Transverse colon (tissue), 4 donors: ENCODE measurements at regions not wholly inside any gene's neighbourhood (a gene's known extent, or its start where the extent isn't known, plus 50 kb on each side); places are given as distances from the start of the nearest gene placed in this dataset.

Source experiments
- DNase-seq: peaks from one replicate; pipeline ENCODE4 v3.0.0-alpha.2; 2019
- H3K27ac ChIP-seq, 4 donors: fragments of 200-600 bp; sonication (generic); 2 replicates each; pipeline ENCODE4 v1.5.1; 2016 to 2018; ENCODE audit warnings: inconsistent platforms in 4 of 4
- H3K27me3 ChIP-seq: fragments of 200-600 bp; sonication (generic); 2 replicates; pipeline ENCODE4 v1.5.1; 2017; ENCODE audit warnings: inconsistent platforms
- H3K36me3 ChIP-seq, 4 donors: fragments of 200-600 bp; sonication (generic); 2 replicates each; pipeline ENCODE4 v1.5.1; 2017 to 2019; ENCODE audit warnings: inconsistent platforms in 4 of 4
- H3K4me1 ChIP-seq, 4 donors: fragments of 200-600 bp; sonication (generic); 2 replicates each; pipeline ENCODE4 v1.5.1; 2017 to 2020; ENCODE audit warnings: inconsistent platforms in 4 of 4
- H3K4me3 ChIP-seq, 4 donors: fragments of 200-600 bp; sonication (generic); 1 replicate in 1 of 4; 2 replicates in 3 of 4; pipeline versions ENCODE4 v1.5.1 to v1.6.1; 2017 to 2019; ENCODE audit warnings: inconsistent platforms in 4 of 4
- H3K9me3 ChIP-seq, 2 donors: fragments of 200-600 bp; sonication (generic); 2 replicates each; pipeline ENCODE4 v1.5.1; 2017 to 2019; ENCODE audit warnings: inconsistent platforms in 2 of 2
- CTCF ChIP-seq, 5 experiments: fragments of 200-600 bp in 3 of 5; fragments of 450-650 bp in 2 of 5; sonication (generic) in 3 of 5; IDR thresholded peaks; 1 replicate in 2 of 5; 2 replicates in 3 of 5; pipeline ENCODE4 v1.5.1; 2016 to 2017; ENCODE audit warnings: antibody characterized with exemption in 5 of 5, inconsistent platforms in 3 of 5, mild to moderate bottlenecking in 2 of 5, moderate library complexity in 1 of 5
- EP300 ChIP-seq: sonication (generic); formaldehyde crosslinking; IDR thresholded peaks from one replicate; pipeline ENCODE4 v1.6.1; 2017; ENCODE audit warnings: antibody characterized with exemption, low read depth
- POLR2A ChIP-seq: fragments of 450-650 bp; IDR thresholded peaks from one replicate; pipeline ENCODE4 v1.6.1; 2016; ENCODE audit warnings: antibody characterized with exemption, mild to moderate bottlenecking, moderate library complexity
- POLR2AphosphoS5 ChIP-seq, 3 donors: sonication (generic); formaldehyde crosslinking; IDR thresholded peaks; one replicate each; pipeline ENCODE4 v1.6.1; 2016; ENCODE audit warnings: antibody characterized with exemption in 3 of 3
- WGBS, 2 donors: methylation state at CpG; one replicate each; pipeline ENCODE4 v1.1.5; 2018; ENCODE audit warnings: low coverage in 1 of 2; 5-methylcytosine and 5-hydroxymethylcytosine counted together
- in situ Hi-C, 4 donors: fragments of 200-750 bp; cut with MboI; loops; one replicate each; pipeline versions ENCODE4 v1.15.0 to v1.15.1; 2017; ENCODE audit warnings: low sequenced_read_pairs in 3 of 4, low pct_ligation_motif_present in 1 of 4, low pct_unique_long_range_greater_than_20kb in 1 of 4
- intact Hi-C: fragments of 100-400 bp; cut with DNase I; formaldehyde crosslinking; loops from one replicate; pipeline ENCODE4 v1.15.1; 2023; ENCODE audit warnings: low total_unique reads

GRCh38 chr3:194225418-194225812 lies 89.5 kb downstream of the HES1 start:
- Histone ChIP-seq H3K27ac (no peak overlapping the region), H3K36me3 (no peaks in the 10 kb centered on the region), H3K4me1 (peaks cover 0 to 3% (median 0%) of the 10 kb centered on the region in 4 donors), H3K4me3 (no peak overlapping the region), H3K27me3 (no peaks in the 10 kb centered on the region), H3K9me3 (no peaks in the 10 kb centered on the region)
- no peak for DNase-seq
- 79% methylated on average over 5 of the region's 5 CpGs; no CpG with 5 or more reads in 1 of the 2 donors for WGBS, 2 donors
- no peak for TF ChIP-seq EP300
- no peak for TF ChIP-seq POLR2A
- no peak for TF ChIP-seq POLR2AphosphoS5 (IDR thresholded peaks at IDR 0.05)
- no peak for TF ChIP-seq CTCF (IDR thresholded peaks at IDR 0.05)
- in situ Hi-C loops: no loop called here
- intact Hi-C loops: no loop called here

- Histone ChIP-seq H3K36me3 (no peaks in the 10 kb centered on the region), H3K4me3 (no peak overlapping the region), H3K4me1 (peaks cover 0 to 3% (median 0%) of the 10 kb centered on the region in 4 donors), H3K27ac (no peak overlapping the region), H3K9me3 (no peaks in the 10 kb centered on the region), H3K27me3 (no peaks in the 10 kb centered on the region)
- 67 to 86% methylated on average over 4 to 13 of the region's 13 CpGs for WGBS, 2 donors
- intact Hi-C loops (no loop called here), in situ Hi-C loops (no loop called here)
- TF ChIP-seq CTCF (IDR thresholded peaks at IDR 0.05) (no peak), POLR2AphosphoS5 (IDR thresholded peaks at IDR 0.05) (no peak), EP300 (no peak), POLR2A (no peak)
- no peak for DNase-seq
Measured at GRCh38 chr3:194225988-194226663, 90.2 kb downstream of the HES1 start.

GRCh38 chr3:194231929-194232832 lies 96.2 kb downstream of the HES1 start:
- Histone ChIP-seq H3K4me1 (no peaks in the 10 kb centered on the region), H3K36me3 (no peaks in the 10 kb centered on the region), H3K27me3 (no peaks in the 10 kb centered on the region), H3K27ac (no peak overlapping the region), H3K4me3 (no peak overlapping the region), H3K9me3 (no peaks in the 10 kb centered on the region)
- 56 to 67% methylated on average over 6 to 14 of the region's 14 CpGs for WGBS, 2 donors
- DNase-seq: no peak
- in situ Hi-C loops (no loop called here), intact Hi-C loops (no loop called here)
- TF ChIP-seq POLR2A (no peak), CTCF (IDR thresholded peaks at IDR 0.05) (no peak), POLR2AphosphoS5 (IDR thresholded peaks at IDR 0.05) (no peak), EP300 (no peak)

GRCh38 chr3:194233150-194233549 lies 97.2 kb downstream of the HES1 start:
- Histone ChIP-seq H3K27me3 (no peaks in the 10 kb centered on the region), H3K36me3 (no peaks in the 10 kb centered on the region), H3K9me3 (no peaks in the 10 kb centered on the region), H3K4me1 (no peaks in the 10 kb centered on the region), H3K27ac (no peak overlapping the region), H3K4me3 (no peak overlapping the region)
- in situ Hi-C loops (no loop called here), intact Hi-C loops (no loop called here)
- TF ChIP-seq EP300 (no peak), POLR2AphosphoS5 (IDR thresholded peaks at IDR 0.05) (no peak), CTCF (IDR thresholded peaks at IDR 0.05) (no peak), POLR2A (no peak)
- WGBS, 2 donors: 95 to 100% methylated on average over 1 of the region's 1 CpG
- DNase-seq: no peak
